Esophagus (tissue), 2 donors: ENCODE measurements at regions not wholly inside any gene's neighbourhood (a gene's known extent, or its start where the extent isn't known, plus 50 kb on each side); places are given as distances from the start of the nearest gene placed in this dataset.
"Not testable (repeated sequence)": the region's sequence is repeated elsewhere in the genome, so short reads cannot be mapped to it uniquely, and the experiment has no call there.

Experiments
- H3K27ac ChIP-seq, 2 donors: one replicate each; pipeline ENCODE4 v1.5.1; 2013; ENCODE audit warnings: low read depth in 2 of 2, mild to moderate bottlenecking in 2 of 2, inconsistent platforms in 1 of 2, low read length in 1 of 2, moderate library complexity in 1 of 2
- H3K27me3 ChIP-seq, 2 donors: one replicate each; pipeline ENCODE4 v1.6.1; 2013; ENCODE audit warnings: low read length in 2 of 2, control low read depth in 1 of 2, mild to moderate bottlenecking in 1 of 2; ENCODE audit not compliant: insufficient read depth in 2 of 2, control insufficient read depth in 1 of 2
- H3K36me3 ChIP-seq, 2 donors: one replicate each; pipeline ENCODE4 v1.6.1; 2013; ENCODE audit warnings: low read length in 1 of 2; ENCODE audit not compliant: control insufficient read depth in 2 of 2, insufficient read depth in 2 of 2
- H3K4me1 ChIP-seq, 2 donors: one replicate each; pipeline ENCODE4 v1.6.1; 2013; ENCODE audit warnings: low read length in 1 of 2; ENCODE audit not compliant: control insufficient read depth in 2 of 2, insufficient read depth in 2 of 2
- H3K4me3 ChIP-seq, 2 donors: one replicate each; pipeline ENCODE4 v1.5.1; 2013; ENCODE audit warnings: low read length in 2 of 2, mild to moderate bottlenecking in 2 of 2, low read depth in 1 of 2, moderate library complexity in 1 of 2
- H3K9me3 ChIP-seq, 2 donors: one replicate each; pipeline ENCODE4 v1.6.1; 2013; ENCODE audit warnings: mild to moderate bottlenecking in 2 of 2, low read depth in 1 of 2, low read length in 1 of 2, moderate library complexity in 1 of 2; ENCODE audit not compliant: control insufficient read depth in 2 of 2, insufficient read depth in 1 of 2
- WGBS, 2 donors: extraction: QIAGEN DNeasy Blood & Tissue Kit; methylation state at CpG; one replicate each; pipeline ENCODE4 v1.1.7; 2013; 5-methylcytosine and 5-hydroxymethylcytosine counted together
- donor health status: healthy with polysubstance abuse.
- donor health status: Bipolar disorder and iron deficiency.

DNA sequence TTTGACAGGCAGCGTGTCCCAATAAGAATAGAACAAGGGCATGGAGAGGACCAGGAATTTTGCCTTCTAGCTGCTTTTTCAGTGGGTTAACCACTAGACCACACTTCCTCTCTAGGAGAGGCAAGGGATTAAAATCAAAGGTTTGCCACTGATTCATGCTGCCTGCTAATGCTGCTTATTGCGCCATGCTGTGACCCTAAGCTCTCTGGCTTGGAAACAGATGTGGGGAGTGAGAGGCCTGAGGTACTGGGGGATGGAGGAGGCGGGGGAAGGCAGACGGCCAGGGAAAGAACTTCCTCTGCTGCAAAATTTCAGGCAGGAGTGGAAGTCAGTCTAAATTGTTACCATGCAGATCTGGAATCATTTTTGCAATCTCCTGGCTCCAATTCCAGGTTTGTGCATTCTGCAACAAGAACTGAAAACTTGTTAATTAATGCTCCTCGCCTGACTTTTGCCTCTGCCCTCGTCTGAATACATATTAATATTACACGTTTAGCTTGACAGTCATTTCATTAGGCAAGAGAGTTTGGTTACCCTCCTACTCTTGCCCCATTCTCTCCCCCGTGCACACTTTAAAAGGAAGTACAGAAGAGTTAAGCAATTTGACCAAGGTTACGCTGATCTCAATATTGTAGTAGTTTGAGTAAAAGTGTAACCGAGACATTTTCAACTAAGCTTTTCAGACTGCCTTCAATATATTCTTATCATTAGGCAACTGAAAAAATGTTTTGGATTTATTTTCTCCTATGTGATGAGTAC is 121.7 kb upstream of the SPRED1 start:
- H3K9me3 ChIP-seq: no peaks in the 10 kb centered on the region
- H3K4me3 ChIP-seq: no peak overlapping the region
- 33 to 38% methylated on average over 10 of the region's 10 CpGs for WGBS, 2 donors
- H3K4me1 ChIP-seq: no peaks in the 10 kb centered on the region
- peak overlapping the region in 1 of 2 donors; percentile 55 for H3K27ac ChIP-seq
- H3K27me3 ChIP-seq: no peaks in the 10 kb centered on the region
- H3K36me3 ChIP-seq: no peaks in the 10 kb centered on the region

DNA sequence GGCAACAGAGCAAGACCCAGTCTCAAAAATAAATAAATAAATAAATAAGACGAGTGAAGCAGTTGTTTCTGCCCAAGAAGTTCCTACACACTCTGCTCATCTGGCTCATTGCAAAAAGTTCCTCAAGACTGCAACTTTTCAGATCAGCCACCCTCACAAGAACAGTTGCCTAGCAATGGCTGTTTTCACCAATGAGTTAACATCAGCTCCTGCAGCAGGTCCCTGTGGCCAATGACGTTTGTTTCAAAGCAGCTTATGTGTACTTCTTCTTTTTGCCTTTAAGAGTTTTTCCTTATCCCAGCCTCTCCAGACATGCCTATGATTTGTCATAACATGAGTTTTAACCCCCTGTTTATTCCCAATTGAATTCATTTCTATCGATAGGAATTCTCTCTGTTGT is 118.4 kb upstream of the SPRED1 start:
- H3K27me3 ChIP-seq: no peaks in the 10 kb centered on the region
- H3K27ac ChIP-seq: no peak overlapping the region
- no peaks in the 10 kb centered on the region for H3K4me1 ChIP-seq
- H3K9me3 ChIP-seq: no peaks in the 10 kb centered on the region
- 33 to 37% methylated on average over 3 of the region's 3 CpGs for WGBS, 2 donors
- no peaks in the 10 kb centered on the region for H3K36me3 ChIP-seq
- no peak overlapping the region for H3K4me3 ChIP-seq

DNA sequence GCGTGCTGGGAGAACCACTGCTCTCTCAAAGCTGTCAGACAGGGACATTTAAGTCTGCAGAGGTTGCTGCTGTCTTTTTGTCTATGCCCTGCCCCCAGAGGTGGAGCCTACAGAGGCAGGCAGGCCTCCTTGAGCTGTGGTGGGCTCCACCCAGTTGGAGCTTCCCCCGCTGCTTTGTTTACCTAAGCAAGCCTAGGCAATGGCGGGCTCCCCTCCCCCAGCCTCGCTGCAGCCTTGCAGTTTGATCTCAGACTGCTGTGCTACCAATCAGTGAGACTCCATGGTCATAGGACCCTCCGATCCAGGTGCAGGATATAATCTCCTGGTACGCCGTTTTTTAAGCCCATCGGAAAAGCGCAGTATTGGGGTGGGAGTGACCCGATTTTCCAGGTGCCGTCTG is 110.4 kb upstream of the SPRED1 start:
- not testable (repeated sequence) for H3K4me1 ChIP-seq, H3K27me3 ChIP-seq, H3K36me3 ChIP-seq, H3K27ac ChIP-seq, H3K4me3 ChIP-seq, H3K9me3 ChIP-seq
- 82 to 86% methylated on average over 11 of the region's 11 CpGs for WGBS, 2 donors

DNA sequence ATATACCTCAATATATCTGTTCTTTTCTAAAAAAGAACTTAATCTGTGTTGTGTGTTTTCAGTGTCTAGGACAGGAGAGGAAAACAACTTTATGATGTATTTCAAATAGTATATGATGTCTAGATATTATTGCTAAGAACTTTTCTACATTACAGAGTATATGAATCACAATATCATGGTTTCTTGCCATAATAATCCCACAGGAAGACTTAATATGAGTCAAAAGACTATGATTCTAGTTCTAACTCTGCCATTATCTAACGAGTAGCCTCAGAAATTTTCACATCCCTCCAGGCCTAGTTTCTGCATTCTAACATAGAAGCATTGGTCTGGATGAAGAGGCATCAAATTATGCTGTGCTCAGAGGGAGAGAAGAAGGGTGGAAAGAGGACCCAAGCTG is 107.7 kb upstream of the SPRED1 start:
- Histone ChIP-seq H3K27ac (no peak overlapping the region), H3K4me1 (no peaks in the 10 kb centered on the region), H3K36me3 (no peaks in the 10 kb centered on the region), H3K9me3 (no peaks in the 10 kb centered on the region), H3K27me3 (no peaks in the 10 kb centered on the region), H3K4me3 (no peak overlapping the region)
- WGBS, 2 donors: 72 to 80% methylated on average over 1 of the region's 1 CpG

DNA sequence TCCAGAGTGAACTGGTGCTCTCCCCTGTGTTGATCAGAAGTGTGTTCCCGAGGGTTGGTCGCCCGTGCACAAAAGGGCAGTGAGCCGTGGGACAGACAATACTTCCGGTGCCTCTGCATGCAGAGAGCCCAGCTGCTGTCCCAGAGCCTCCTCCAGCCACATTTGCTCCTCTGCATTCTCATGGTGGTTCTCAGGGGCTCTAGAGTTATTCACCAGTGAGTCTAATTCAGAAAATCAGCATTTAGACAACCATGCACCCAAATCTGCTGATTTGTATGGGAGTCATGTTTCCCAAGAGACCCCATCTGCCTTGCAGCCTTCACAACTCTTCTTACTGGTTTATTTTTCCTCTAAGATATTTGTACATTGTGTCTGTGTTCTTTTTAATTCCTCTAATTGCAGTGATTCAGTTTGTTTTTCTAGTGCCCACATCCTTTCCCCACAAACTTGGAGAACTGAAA is 107.0 kb upstream of the SPRED1 start:
- H3K36me3 ChIP-seq: no peaks in the 10 kb centered on the region
- H3K4me3 ChIP-seq: no peak overlapping the region
- H3K9me3 ChIP-seq: no peaks in the 10 kb centered on the region
- H3K4me1 ChIP-seq: no peaks in the 10 kb centered on the region
- H3K27me3 ChIP-seq: no peaks in the 10 kb centered on the region
- 73 to 83% methylated on average over 5 of the region's 5 CpGs for WGBS, 2 donors
- H3K27ac ChIP-seq: no peak overlapping the region

DNA sequence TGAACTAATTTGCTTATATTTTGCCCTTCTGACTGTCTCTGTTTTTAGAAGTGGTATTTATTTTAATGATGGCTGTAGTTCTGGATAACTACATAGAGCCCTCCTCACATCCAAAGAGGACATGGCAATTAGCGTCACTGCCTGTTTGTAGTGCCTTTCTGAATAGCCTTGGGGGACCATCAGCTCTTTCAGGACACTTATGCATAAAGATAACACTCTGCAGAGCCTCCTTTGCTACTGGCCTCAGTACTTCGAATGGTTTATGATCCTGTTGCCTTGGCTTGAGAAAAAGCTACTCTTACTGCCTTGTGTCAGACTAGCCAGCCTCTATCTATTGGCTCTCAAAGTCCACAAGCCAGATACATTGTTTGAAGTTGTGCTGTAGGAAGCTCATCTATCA is 105.4 kb upstream of the SPRED1 start:
- Histone ChIP-seq H3K9me3 (no peaks in the 10 kb centered on the region), H3K4me3 (no peak overlapping the region), H3K27me3 (no peaks in the 10 kb centered on the region), H3K27ac (no peak overlapping the region), H3K4me1 (no peaks in the 10 kb centered on the region), H3K36me3 (no peaks in the 10 kb centered on the region)
- 62 to 84% methylated on average over 2 of the region's 2 CpGs for WGBS, 2 donors

DNA sequence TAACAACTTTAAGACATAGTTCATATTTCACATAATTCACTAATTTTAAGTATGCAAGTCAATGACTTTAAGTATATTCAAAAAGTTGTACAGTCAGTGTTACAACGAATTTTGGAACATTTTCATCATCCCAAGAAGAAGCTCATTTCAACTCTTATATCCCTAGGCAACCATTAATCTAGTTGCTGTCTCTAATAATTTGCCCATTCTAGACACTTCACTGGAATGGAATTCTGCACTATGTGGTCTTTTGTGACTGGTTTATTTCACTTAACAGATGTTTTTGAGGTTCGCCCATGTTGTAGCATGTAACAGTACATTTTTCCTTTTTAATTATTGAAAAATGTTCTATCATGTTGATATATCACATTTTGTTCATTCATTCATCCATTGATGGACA is 104.2 kb upstream of the SPRED1 start:
- H3K36me3 ChIP-seq: no peaks in the 10 kb centered on the region
- no peak overlapping the region for H3K4me3 ChIP-seq
- no peaks in the 10 kb centered on the region for H3K9me3 ChIP-seq
- H3K27me3 ChIP-seq: no peaks in the 10 kb centered on the region
- H3K27ac ChIP-seq: no peak overlapping the region
- no peaks in the 10 kb centered on the region for H3K4me1 ChIP-seq
- WGBS, 2 donors: 74 to 86% methylated on average over 2 of the region's 2 CpGs

DNA sequence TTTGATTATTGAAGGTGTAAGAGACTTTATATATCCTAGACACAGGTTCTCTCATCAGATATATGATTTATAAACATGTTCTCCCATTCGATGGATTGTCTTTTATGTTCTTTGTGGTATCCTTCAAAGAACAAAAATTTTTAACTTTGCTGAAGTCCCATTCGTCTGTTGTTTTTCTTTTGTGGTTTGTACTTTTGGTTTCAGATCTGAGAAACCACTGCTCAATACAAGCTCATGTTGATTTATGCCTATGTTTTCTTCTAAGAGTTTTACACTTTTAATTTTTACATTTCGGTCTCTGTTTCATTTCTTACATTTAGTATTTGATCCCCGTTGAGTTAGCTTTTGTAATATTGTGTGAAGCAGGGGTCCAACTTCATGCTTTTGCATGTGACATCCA is 103.3 kb upstream of the SPRED1 start:
- Histone ChIP-seq H3K4me1 (no peaks in the 10 kb centered on the region), H3K27me3 (no peaks in the 10 kb centered on the region), H3K36me3 (no peaks in the 10 kb centered on the region), H3K9me3 (no peaks in the 10 kb centered on the region), H3K4me3 (no peak overlapping the region), H3K27ac (no peak overlapping the region)
- 77 to 81% methylated on average over 4 of the region's 4 CpGs for WGBS, 2 donors

DNA sequence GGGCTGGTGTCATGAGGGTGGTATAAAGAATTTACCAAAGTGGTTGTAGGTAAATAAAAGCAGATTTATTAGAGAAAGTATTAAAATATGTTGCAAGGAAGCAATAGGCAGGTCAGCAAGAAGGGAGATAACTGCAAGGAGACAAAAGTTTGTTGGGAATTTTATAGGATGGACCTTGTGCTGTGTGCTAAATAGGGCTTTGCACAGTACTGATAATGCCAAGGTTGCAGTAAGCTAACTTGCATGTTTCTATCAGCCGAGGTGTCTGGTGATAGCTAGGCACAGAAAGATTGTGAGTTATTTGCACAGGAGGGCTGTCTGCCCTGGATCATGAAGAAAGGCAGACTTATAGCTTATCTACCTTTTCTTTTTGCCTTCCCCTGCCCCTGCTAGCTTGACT is 102.5 kb upstream of the SPRED1 start:
- WGBS, 2 donors: 62 to 71% methylated on average over 1 of the region's 1 CpG

DNA sequence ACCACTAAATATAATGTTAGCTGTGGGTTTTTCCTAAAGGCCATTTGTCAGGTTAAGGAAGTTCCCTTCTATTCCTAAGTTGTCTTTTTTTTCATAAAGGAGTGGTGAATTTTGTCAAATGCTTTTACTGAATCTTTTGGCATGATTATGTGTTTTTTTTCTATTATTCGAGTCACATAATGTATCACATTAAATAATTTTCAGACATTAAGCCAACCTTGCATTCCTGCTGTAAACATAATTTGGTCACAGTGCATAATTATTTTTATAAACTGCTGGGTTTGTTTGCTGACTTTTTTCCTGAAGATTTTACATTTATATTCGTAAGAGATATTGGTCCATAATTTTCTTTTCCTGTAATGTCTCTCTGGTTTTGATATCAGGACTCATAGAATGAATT is 101.8 kb upstream of the SPRED1 start:
- H3K27ac ChIP-seq: no peak overlapping the region
- no peaks in the 10 kb centered on the region for H3K36me3 ChIP-seq
- H3K4me1 ChIP-seq: no peaks in the 10 kb centered on the region
- H3K9me3 ChIP-seq: no peaks in the 10 kb centered on the region
- 88% methylated on average over 2 of the region's 2 CpGs for WGBS, 2 donors
- H3K4me3 ChIP-seq: no peak overlapping the region
- H3K27me3 ChIP-seq: no peaks in the 10 kb centered on the region

More for the DNA sequence above, 102.5 kb upstream of the SPRED1 start:
- no peak overlapping the region for H3K27ac ChIP-seq
- no peaks in the 10 kb centered on the region for H3K27me3 ChIP-seq
- H3K4me3 ChIP-seq: no peak overlapping the region
- no peaks in the 10 kb centered on the region for H3K9me3 ChIP-seq
- H3K4me1 ChIP-seq: no peaks in the 10 kb centered on the region
- no peaks in the 10 kb centered on the region for H3K36me3 ChIP-seq
